ENCODE measurements at regions not wholly inside any gene's neighbourhood (a gene's known extent, or its start where the extent isn't known, plus 50 kb on each side); places are given as distances from the start of the nearest gene placed in this dataset.

DNA sequence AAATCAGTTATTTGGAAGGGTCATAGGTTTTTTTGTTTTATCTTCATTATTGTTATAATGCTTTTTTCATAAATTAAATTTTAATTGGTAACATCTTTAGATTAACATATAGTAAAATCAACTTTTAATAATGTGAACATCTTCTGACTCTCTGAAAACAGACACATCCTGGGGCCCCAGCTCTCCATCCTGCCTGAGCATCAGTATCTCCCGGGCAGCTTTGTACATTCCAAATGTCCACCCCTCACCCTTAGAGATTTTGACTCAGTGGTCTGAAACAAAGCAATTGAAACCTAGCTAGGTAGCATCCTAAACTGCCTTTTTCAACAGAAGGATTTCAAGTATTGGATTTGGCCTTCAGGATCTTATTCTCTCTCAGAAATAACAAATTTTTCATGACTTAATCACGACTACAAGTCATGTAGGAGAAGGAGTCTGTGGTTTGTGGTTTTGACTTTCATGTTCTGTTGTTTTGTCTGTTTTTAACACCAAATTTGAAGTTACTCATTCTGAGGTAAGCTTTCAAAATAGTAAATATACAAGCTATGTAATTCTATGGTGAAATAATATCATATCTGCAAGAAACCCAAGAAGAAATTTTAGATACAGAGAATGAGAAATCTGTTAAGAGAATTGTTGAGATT is 147.3 kb upstream of the UBE2E2 start:
- DNase-seq (ENCODE audit: low read depth) = peak; percentile 62

DNA sequence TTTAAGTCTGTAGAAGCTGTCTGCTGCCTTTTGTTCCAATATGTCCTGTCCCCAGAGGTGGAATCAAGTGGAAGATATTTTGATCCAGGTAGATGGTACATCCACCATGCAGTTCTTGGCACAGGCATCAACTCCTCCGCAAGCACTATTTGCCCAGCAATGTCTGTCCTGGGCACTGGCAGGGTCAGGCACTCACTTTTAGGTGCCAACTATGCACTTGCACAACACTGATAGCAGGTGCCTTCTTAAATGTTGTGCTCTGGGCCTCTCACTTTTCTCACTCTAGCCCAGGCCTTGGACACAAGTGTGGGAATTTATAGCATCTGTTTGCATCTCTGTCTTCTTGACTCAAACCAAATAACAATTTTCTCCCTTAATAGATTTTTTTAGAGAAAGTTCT is 140.5 kb upstream of the UBE2E2 start:
- DNase-seq (ENCODE audit: low read depth) = no peak

DNA sequence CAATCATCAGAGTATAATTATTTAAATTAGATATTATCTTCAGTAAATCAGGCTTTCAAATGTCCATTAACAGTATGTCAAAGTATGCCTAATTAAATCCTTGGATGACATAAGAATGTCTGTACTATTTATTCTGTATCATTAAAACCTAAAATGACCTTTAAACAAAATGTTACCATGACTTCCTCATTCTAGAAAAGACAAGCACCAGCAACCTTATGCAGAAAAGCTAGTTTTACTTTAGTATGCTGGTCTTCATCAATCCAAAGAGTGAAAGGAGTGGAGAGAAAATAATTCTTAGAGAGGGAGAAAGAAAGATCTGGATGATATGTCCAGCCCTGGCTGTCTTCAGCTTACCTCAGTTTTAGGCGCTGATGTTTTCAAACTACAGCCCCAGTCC is 140.1 kb upstream of the UBE2E2 start:
- DNase-seq (ENCODE audit: low read depth) = no peak

DNA sequence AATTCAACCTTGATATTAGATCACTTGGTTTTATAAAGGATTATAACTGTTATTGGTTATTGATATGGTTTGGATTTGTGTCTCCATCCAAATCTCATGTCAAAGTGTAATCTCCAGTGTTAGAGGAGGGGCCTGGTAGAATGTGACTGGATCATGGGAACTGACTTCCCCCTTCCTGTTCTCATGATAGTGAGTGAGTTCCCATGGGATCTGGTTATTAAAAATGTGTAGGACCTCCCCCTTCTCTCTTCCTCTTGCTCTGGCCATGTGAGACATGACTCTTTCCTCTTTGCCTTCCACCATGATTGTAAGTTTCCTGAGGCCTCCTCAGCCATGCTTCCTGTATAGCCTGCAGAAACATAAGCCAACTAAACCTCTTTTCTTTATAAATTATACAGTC is 136.0 kb upstream of the UBE2E2 start:
- no peak for DNase-seq (ENCODE audit: low read depth)

DNA sequence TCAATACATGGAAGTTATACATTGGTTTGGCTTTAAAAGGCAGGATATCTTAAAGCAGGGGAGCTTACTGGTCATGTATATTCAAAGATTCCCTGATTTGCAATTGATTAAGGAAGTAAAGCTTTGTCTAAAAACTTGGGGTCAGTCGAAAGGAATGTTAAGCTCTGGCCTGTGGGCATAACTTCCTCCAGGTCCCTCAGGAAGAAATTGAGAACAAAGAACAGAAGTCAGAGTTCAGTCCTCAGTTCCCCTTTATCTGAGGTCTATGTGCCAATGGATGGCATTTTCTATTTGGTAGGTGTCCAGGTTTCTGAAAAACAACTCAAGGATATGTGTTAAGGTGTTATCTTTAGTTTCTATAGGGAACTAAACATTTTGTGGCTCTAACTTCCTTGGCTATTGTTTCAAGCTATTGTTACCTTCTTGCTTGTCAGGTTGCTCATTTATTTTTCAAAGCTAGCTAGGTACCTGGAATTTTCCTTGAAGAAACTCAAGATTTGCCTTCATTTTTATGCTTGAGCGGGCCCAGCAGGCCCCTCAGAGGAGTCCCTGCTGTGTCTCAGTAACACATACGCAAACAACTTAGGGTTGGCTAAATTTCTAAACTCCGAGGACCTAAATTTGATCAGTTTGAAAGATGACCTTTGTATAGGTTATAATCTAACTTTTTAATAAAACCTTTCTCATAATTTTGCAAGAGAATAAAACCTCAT is 135.0 kb upstream of the UBE2E2 start:
- DNase-seq (ENCODE audit: low read depth) = no peak

DNA sequence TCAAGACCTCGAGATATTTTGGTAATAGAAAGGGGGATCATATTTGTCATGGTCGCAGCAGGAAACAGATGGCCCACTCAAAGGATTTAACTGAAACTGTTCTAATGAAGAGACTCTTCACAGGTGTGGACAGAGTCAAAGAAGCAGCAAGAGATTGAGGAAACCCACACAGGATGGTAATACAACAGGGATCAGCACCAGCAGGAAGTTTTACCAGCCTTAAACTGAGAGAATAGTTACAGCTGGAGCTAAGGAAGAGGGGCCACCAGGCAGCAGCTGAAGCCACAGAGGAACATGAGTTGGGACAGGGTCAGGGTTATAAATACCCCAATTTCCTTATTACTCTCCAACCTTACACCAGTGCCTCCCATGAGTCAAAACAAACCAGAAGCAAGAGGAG is 131.8 kb upstream of the UBE2E2 start:
- DNase-seq (ENCODE audit: low read depth) = no peak

DNA sequence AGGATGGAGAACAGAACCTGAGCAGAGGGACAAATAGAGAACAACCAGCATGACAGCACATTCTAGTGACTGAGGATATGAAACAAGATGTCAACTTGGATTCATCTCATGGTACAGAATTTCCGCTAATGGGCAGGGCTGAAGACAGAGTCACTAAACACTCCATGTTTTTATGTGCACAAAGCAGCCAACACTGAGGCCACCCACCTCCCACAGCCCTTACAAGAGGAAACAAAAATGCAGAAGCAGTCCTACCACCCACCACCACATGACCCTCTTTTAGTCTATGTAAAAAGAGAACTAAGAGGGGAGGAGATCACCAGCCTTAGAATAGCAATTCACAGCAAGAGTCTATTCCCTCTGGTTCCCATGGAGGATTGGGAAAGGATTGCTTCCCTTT is 131.4 kb upstream of the UBE2E2 start:
- no peak for DNase-seq (ENCODE audit: low read depth)

DNA sequence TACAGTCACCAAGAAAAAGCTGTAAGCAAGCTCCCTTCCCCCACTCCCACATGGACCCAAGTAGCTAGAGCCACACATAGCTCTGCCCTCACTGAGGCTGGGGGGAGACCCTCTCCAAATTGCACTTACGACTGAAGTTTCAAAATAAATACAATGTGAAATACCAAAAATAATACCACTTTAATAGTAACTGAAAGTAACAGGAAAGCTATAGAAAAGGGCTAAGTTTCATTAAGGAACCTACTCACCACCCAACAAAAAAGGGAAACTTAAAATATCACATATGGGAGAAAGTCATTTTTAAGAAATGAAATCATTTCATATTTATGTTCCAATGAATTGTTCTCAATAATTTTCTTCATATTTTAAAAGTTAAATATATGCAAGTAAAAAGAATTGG is 130.4 kb upstream of the UBE2E2 start:
- DNase-seq (ENCODE audit: low read depth) = no peak

DNA sequence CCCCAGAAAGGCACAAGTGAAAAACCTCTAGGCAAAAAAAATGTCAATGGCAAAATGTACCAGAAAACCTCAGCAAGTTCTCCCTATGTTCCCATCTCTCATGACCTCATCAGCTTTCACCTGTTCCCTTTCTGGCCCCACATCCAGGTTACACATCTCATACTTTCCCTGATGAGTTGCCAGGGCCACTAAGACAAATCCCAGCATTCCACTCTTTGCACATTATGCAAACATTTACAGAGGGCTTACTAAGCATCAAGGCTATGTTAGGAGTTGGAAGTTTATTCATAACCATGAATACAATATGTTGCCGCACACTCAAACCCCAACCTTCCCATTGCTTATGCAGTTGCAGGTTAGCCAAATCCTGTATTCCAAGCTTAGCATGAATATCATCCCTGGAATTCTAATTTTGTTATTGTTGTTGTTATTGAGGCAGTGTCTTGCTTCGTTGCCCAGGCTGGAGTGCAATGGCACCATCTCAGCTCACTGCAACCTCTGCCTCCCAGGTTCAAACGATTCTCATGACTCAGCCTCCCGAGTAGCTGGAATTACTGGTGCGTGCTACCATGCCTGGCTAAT is 129.3 kb upstream of the UBE2E2 start:
- DNase-seq (ENCODE audit: low read depth) = no peak

DNA sequence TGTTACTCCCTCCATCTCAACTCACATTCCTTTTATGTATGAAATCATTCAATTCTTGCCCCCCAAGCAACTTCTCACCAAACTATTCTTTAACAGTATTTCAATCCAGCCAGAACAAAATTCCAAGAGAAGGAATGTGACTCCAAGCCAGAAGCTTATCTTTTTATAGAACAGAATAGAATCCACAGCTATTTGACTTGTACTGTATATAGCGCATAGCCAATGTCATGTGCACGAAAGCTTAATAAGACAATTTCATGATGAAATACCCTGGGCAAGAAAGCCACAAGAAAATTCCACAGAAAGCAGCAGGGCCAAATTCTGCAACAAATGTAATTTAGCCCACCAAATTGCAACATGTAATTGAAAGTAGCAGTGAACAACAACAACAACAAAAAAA is 127.6 kb upstream of the UBE2E2 start:
- peak; percentile 21 for DNase-seq (ENCODE audit: low read depth)

DNA sequence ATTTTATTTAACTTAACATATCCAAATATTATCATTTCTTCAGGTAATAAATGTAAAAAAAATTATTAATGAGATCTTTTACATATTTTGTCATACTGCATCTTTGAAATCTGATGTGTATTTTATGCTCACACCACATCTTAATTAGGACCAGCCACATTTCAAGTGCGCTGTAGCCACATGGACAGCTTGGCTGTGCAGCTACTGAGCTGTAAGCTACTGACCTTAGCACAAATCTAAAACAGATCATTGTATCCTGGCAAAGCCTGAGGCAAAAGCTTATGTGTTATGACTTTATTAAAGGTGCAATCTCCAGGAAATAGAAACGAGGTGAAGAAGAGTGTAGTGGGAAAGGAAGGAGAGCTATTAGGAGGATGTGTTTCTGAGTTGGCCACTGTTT is 126.7 kb upstream of the UBE2E2 start:
- DNase-seq (ENCODE audit: low read depth) = no peak

DNA sequence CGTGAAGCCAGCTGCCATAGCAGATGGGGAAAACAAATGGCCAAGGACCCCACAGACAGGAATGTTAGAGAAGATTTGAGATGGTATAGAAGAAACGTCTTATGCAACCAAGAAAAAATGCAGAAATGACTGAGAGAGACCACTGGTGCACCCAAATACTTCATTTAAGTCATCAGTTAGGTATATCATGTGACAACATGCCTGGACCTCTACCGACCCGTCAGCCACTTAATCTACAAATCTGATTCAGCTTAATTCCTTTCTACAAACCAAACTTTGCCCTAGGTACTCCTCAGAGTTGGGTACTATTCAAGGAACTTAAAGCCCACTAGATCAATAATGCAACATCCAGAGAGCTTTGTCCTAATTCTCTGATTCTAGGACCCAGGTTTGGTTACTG is 126.0 kb upstream of the UBE2E2 start:
- DNase-seq (ENCODE audit: low read depth) = no peak

DNA sequence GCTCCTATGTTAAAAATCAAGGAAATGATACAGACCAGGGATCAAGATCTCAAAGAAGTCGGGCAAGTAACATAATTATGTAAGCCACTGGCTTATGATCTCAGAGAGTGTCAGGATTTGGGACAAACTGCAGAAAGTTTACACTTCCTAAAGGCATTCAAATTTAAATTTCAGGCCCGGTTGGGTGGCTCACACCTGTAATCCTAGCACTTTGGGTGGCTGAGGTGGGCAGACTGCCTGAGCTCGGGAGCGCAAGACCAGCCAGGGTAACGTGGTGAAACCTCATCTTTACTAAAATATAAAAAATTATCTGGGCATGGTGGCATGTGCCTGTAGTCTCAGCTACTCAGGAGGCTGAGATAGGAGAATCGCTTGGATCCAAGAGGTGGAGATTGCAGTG is 124.4 kb upstream of the UBE2E2 start:
- DNase-seq (ENCODE audit: low read depth) = no peak

DNA sequence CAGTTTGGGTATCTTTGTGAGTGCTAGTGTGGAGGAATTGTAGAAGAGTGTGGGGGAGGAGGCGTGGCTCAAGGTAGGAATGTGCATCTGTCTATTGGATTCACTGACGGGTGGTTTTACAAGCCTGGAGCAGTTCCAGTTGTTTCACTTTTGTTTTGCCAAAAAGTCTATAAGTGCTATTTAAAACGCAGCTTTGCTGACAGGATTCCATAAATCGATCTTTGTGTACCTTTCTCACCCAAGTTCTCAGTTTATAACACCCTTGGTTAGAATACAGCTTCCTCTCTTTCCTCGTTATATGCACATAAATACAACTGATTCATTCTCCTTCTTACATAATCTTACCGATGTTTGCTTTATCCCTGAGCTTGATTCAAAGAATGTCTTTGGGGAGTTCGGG is 123.2 kb upstream of the UBE2E2 start:
- no peak for DNase-seq (ENCODE audit: low read depth)

DNA sequence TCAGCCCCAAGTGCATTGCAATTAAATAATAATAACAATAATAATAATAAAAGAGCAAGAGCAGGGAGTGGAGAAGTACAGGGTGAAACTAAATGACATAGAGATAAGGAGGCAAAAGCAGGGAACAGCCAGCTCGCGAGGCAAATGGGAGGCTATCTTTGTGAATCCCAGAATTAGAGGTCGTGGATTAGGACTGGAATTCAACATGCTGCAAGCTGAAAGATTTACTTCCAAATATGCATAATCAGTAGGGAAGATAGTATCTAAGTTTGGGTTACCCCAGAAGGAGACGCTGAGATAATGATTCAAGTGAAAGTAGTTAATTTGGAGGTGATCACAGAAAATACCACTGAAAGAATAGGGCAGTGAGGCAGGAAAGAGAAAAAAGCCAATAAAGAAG is 119.4 kb upstream of the UBE2E2 start:
- no peak for DNase-seq (ENCODE audit: low read depth)

DNA sequence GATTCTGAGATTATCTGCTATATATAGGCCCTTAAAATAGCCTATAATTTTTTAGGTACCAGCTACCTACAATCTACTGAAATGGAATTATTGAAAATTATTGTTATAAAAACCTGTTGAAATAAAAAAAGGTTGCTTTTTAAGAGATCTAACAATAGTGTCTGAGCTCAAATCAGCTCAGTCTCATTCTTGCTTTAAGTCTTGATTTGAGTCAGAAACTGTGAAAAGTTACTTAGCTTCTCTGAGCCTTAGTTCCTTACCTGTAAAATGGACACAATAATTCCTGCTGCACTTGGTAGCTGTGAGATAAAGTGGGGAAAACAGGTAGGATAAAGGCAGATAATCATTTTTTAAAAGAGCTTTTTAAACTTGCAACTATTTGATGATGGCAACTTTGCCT is 118.8 kb upstream of the UBE2E2 start:
- DNase-seq (ENCODE audit: low read depth) = no peak

DNA sequence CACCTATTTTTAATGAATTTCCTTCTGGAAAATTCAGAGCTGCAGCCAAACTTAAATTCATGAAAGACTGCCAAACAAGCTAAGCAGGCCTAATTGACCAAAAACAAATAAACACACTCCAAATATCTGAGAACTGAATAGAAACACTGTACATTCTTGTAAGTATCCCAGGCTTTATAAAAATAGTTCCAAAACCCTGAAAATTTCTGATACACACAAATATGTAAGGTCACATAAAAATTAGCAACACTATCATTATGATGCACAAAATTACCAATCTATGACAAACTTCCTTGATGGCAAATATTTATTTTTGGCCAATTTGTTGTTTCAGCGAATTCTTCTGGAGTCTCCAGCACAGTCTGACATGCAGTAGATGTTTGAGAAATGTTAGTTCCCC is 117.9 kb upstream of the UBE2E2 start:
- no peak for DNase-seq (ENCODE audit: low read depth)

DNA sequence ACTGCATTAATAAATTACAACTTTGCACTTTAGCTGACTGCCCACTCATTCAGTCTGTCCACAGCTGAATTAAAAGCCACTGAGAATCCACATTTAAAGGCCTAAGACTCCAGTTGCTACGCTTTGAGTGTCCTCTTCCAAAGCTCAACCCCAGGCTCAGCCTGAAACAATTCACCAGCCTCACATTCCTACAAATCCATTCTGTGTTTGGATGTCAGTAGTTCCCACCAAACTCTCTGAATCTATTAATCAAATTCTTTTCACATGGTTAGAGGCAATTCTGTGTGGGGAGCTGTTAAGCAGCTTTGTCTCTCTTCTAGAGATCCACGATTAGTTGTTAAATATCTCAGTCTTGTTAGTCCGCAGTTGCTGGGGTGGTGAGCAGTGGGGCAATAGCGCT is 116.8 kb upstream of the UBE2E2 start:
- no peak for DNase-seq (ENCODE audit: low read depth)

DNA sequence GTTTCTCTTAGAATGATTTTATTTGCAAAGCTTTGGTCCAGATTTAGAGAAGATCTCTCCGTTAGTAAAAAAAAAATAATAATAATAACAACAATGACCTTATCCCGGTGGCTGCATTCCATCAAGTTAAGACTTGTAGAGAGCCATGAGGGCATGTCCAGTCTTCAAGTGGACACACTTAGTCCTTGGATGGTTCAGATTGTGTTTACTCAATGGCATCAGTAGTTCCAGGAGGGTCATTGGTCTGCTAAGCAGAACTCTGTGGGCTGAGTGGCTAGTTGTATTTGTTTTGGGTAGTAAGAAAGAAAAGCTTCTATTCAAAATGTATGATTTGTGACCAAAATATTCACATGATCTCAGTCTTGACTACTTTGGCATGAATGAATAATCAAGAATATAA is 116.3 kb upstream of the UBE2E2 start:
- DNase-seq (ENCODE audit: low read depth) = peak; percentile 3

DNA sequence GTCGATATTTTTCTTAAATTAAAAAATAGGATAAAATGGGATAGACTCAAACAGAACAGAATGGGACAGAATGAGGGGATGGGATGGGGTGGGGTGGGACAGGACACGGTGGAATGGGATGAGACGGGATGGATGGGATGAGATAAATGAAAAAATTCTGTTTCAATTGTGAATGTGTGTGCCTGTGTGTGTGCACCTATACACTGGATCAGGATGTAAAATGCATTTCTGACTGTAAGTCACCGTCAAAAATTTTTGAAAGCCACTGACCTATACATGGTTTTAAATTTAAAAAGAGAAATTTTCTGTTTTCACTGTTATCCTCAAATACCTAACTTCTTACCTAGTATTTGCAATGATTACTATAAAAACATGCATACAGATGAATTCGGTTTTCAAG is 108.7 kb upstream of the UBE2E2 start:
- no peak for DNase-seq (ENCODE audit: low read depth)

DNA sequence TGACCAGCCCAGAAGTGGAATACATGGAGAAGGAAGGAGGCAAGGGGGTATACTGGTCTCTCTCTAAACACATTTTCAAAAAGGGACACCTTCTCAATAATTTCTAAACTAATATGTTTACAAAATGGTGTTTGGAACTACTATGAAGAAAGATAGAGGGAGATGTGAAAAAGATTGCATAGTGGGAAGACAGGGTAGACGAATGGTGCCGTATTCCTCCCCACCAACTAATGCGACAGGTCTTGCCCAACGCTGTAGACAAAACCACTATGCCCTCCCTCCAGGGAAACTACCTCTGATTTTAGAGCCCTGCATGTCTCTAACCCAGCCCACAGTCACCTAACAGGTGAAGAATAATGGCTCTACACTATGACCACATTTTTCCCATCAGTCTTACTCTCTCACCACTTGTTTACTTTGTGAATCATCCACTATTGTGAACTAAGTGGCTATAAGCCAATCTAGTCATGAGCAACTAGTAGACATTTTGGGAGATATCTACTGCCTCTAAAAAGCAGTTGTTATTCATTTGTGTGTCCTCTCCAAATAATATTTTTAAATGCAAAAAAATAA is 108.2 kb upstream of the UBE2E2 start:
- DNase-seq (ENCODE audit: low read depth) = peak; percentile 48

DNA sequence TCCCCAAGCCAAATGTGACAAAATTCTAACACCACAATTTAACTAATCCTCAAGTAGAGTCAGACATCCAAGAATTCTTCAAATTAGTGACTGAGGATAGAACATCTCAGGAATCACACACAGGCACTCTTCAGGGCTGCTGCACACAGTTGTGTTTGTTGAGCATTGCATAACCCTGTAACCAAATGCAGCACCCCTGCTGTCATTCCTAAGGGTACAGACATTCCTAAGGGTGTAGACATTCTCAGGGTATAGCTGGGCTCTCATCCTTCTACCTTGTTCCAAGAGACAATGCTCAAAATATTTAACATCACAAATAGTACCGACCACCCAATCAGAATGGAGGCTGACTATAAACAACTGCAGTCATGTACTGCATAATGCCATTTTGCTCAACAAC is 107.1 kb upstream of the UBE2E2 start:
- DNase-seq (ENCODE audit: low read depth) = no peak

DNA sequence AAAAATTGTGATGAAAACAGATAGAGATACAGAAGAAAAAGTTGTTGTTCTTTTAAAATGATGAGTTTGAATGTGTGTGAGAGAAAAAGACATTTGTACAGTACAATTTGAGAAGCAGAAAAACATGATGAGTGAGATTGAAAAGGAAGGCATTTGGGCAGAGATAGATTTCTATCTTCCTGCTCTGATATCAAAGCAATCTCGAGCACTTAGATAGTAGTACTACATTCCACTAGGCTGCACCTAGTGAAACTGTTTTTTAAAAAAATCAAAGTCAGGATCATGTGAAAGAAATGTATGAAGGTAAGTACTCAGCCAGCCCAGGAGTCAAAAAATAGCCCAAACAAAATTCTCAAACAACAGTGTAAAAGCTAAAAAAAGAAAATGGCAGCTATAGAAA is 104.1 kb upstream of the UBE2E2 start:
- DNase-seq (ENCODE audit: low read depth) = no peak

DNA sequence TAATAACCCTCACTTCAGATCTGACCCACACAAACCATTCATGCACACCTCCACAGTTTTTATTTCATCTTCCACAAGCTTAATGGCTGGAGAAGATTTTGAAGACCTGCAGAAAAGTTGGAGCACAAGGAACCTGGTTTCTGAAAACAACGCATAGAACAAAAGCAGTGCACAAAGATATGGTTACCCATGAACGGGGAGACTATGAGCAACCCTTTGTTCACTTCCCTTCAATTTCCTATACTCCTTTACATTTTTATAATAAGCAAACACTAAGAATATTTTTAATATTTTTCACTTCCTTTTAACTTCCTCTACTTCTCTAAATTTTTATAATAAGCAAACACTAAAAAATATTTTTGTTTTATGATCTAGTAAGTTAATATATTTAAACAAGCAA is 103.5 kb upstream of the UBE2E2 start:
- DNase-seq (ENCODE audit: low read depth) = no peak
